NCI-H510A (cell line): ENCODE measurements at regions not wholly inside any gene's neighbourhood (a gene's known extent, or its start where the extent isn't known, plus 50 kb on each side); places are given as distances from the start of the nearest gene placed in this dataset.
"Not testable (repeated sequence)": the region's sequence is repeated elsewhere in the genome, so short reads cannot be mapped to it uniquely, and the experiment has no call there.

ENCODE experiments used
- DNase-seq: peaks from one replicate; lab custom pipeline; 2025; lab: John Stamatoyannopoulos, UW

DNA sequence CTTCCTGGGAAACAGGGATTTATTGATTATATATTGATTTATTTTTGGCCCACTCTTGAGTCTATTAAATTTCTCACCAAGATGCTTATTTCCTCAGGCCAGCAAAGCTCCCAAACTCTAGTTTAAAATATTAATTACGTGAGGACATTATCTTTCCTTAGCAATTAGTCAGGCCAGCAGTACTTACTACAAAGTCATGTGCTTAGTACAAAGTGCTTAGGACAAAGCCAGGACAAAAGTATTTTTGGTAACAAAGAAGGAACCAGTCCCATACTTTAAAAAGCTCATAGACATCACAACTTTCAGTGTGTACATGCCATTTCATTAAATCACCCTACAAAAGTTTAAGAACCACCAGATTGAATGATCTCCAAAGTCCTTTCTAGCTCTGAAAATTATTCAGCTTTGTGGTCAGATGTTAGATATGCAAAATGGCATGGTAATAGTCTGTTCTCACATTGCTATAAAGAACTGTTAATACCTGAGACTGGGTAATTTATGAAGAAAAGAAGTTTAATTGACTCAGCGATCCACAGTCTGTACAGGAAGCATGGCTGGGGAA lies 94.7 kb upstream of the PWP1 start:
- DNase-seq: no peak

- no peak for DNase-seq
These were observed 91.8 kb upstream of the PWP1 start for GRCh38 chr12:107593713-107594381.

DNA sequence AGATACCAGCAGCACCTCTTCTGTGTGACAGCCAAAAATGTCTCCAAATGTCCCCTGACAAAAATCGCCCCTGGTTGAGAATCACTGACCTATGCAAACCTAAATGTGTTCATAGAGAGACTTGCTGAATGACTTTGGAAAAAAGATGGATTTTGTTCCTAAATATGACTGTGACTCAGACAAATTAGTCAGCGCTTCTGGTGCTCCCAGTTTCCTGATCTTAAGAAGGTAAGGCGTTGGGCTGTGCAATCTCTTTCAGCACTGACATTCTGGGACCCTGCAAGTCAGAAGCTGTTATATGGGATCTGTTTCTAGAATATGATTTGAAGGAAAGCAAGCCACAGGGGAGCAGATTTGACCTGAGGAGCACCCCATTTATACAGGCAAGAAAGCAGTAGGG lies 90.6 kb upstream of the PWP1 start:
- DNase-seq: no peak

DNA sequence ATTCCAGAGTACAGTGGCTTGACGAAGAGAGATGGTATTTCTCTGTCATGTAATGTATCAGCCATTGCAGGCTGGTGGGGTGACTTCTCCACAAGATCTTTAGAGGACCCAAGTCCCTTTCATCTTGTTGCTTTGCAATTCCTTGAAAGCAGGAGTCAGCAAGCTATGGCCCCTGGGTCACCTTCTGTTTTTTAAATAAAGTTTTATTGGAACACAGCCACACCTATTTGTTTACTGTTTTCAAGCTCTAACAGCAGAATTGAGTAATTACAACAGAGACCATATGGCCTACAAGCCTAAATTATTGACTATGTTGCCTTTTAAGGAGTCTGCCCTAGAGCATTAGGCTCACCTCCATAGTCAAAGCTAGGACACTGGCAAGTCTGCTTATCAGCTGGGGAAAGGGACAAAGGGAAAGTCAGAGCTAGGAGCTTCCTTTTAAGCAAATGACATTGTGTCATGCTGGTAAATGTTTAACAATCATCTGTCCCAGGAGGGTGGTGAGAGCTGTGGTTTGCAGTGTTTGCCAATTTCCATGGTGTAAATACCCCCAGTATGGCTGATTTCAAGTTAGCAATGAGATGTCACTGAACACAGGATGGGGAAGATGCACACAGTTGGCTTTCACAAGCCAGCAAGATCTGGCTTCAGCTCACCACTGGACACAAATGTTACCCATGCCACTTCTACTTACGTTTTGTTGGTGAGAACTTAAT lies 87.7 kb upstream of the PWP1 start:
- no peak for DNase-seq

DNA sequence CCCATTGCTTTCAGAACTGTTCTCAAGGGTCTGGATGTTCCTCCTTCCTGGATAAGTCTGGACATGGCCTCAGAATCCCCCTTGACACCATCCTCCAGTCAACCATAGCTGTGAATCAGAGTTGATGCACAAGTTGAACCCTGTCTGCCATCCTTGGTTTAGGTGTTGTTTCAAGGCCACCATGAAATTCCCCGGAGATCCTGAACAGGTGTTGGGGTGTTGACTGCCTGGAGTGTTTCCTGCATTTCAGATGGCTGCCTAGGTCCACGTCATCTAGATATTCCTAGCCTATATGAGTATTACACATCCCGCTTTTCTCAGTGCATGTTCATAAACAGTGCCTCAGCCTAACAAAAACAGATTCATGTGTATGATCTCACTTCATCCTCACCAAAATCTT lies 86.7 kb upstream of the PWP1 start:
- no peak for DNase-seq

DNA sequence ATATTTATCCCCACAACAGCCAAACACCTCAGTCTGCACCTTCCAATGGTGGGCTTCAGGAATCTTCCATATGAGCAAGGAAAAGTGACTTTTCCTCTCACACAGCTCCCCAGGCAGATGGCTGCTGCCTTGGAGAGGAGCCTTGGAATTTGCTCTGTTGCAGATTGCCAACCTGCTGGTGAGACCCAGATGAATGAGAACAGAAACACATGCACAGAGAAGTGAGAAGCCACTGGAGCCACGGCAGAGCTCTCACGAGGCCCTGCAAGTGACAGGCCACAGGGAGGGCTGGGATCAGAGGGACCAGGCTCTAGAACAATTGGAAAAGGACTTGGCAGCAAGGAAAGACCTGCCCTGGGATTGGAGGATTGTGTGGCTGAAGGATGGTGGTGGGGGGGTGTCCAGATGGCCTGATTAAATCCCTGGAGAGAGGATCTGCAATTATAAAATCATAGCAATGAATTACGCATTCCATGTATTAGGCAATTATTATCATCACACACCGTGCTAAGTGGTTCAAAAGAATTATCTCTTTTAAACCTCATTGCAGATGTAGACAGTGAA lies 84.9 kb upstream of the PWP1 start:
- DNase-seq: no peak

GRCh38 chr12:107602446-107602845 lies 83.2 kb upstream of the PWP1 start:
- DNase-seq: no peak

- DNase-seq: no peak
These were observed 80.3 kb upstream of the PWP1 start for GRCh38 chr12:107605293-107605692.

- DNase-seq: peak; percentile 72
These were observed 77.9 kb upstream of the PWP1 start for GRCh38 chr12:107607464-107608392.

DNA sequence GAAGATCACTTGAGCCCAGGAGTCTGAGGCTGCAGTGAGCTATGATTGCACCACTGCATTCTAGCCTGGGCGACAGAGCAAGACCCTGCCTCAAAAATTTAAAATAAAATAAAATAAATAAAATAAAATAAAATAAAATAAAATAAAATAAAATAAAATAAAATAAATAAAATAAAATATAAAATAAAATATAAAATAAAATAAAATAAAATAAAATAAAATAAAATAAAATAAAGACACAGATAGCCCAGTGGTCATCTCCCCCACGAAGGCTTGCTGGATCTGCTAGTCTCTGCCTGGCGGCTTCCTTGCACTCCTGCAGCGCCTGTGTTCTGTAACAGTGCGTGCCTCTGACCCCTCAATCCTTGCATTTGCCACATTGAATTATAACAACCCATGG lies 76.8 kb upstream of the PWP1 start:
- DNase-seq: not testable (repeated sequence)

DNA sequence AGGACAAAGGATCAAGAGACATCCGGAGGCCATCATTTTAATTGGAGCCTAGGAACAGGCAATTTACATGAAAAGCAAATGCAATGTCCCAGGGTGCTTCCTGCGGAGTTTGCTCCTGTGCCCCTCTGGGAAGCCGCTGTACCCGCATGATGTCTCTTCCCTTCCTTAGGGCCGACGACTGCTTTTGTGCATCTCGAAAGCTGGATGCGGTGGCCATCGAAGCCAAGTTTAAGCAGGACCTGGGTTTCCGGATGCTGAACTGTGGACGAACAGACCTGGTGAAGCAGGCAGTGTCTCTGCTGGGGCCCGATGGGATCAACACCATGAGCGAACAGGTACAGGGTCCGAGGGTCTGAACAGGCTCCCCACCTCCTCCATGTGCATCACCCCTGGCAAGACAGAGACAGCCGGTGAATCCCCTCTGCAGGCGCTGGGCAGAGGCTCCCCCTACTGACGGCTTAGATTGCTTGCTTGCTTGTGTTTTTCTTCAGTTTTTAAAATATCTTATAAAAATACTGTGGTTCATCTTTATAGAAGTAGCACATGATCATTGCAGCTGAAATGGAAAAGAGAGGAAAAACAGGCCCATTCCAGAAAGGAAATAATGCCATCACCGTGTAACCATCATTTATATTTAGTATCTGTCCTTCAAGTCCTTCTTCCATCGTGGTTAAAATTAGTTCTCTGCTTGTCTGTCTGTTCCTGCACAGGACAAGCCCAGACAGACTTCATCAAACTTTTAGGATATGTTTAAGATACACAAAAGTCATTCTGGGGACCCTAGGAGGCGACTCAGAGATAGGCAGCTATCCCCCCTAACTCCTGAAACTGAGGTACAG lies 75.4 kb upstream of the PWP1 start:
- DNase-seq: no peak

- no peak for DNase-seq
These were observed 73.1 kb upstream of the PWP1 start for GRCh38 chr12:107612508-107612907.

DNA sequence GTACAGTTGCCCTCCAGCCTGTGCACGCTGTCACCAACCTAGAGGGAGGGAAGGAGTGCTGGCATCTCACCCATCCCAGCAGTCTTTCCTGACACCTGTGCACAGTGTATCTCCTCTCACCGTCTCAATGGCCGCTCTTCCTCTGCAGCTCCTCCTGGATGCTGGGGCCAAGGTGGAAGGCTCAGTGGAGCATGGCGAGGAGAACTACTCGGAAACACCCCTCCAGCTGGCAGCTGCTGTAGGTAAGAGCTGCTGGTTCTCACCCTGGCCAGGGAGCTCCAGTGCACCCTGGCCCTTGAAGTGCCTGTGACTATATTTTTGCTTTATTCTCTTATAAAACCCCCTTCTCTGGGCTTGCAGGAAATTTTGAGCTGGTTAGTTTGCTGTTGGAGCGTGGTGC lies 68.7 kb upstream of the PWP1 start:
- no peak for DNase-seq

- DNase-seq: no peak
These were observed 67.5 kb upstream of the PWP1 start for GRCh38 chr12:107618106-107618505.

DNA sequence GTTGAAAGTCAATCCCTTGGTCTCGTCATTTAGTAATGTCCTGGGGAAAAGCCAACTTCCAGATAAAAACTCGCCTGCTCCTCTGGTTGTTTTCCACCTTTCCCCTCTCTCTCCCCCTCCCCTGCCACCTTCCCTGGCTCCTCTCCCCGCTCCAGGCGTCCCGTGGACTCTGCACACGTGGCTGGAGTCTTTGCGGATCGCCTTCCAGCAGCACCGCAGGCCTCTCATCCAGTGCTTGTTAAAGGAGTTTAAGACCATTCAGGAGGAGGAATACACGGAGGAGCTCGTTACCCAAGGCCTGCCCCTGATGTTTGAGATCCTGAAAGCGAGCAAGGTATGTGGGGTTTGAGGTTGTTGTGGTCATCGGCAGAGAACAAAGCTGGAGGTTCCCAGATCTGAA lies 65.8 kb upstream of the PWP1 start:
- DNase-seq: no peak

GRCh38 chr12:107622001-107622400 lies 63.6 kb upstream of the PWP1 start:
- DNase-seq: no peak

DNA sequence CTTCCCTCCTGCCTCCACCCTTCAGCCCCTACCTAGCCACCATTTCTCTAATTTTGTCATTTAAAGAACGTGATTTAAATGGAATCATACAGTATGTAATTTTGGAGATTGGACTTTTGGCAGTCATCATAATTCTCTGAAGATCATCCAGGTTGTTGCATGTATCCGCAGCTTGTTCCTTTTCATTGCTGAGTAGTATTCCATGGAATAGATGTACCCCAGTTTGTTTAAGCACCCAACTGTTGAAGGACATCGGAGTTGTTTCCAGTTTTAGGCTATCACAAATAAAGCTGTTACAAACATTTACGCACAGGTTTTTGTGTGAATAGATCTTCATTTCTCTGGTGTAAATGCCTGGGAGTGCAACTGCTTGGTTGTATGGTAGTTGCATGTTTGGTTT lies 61.1 kb upstream of the PWP1 start:
- no peak for DNase-seq

GRCh38 chr12:107631715-107632114 lies 53.9 kb upstream of the PWP1 start:
- no peak for DNase-seq

DNA sequence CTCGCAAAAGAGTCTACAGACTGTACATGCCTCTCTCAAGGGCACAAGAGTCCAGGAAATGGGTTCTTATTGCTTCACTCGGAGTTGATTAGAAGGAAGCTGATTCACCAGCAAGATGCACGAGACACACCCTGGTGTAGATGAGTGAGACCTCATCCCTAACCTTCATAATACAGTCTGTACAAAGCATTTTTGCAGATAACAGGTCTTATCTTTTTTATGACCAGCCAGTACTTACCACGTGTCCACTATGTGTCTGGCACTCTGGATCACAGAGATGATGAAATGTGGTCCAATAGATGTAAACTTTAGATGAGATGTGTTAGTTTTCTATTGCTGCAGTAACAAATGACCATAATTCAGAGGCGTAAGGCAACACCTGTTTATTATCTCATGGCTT lies 53.4 kb upstream of the PWP1 start:
- no peak for DNase-seq

DNA sequence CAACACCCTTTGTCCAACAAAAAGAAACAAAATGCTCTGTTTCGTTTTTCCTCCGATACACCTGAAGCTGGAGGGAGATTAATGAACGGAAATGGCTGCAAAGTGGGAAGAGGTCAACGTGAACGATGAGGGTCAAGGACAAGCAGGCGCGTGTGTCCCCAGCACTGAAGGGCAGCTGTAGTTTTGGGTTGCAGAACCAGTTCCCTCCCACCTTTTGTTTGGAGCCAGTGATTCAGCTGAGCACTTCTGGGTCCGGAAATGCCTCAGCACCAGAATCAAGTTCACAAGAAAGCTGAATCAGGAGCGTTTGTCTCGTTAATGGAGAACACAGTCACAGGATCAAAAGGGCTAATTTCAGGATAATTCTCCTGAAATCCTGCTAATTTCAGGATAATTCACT lies 51.1 kb upstream of the PWP1 start:
- no peak for DNase-seq

- no peak for DNase-seq
These were observed 50.5 kb upstream of the PWP1 start for GRCh38 chr12:107635139-107635538.
